ENCODE measurements at regions not wholly inside any gene's neighbourhood (a gene's known extent, or its start where the extent isn't known, plus 50 kb on each side); places are given as distances from the start of the nearest gene placed in this dataset.
"Not testable (repeated sequence)": the region's sequence is repeated elsewhere in the genome, so short reads cannot be mapped to it uniquely, and the experiment has no call there.

DNA sequence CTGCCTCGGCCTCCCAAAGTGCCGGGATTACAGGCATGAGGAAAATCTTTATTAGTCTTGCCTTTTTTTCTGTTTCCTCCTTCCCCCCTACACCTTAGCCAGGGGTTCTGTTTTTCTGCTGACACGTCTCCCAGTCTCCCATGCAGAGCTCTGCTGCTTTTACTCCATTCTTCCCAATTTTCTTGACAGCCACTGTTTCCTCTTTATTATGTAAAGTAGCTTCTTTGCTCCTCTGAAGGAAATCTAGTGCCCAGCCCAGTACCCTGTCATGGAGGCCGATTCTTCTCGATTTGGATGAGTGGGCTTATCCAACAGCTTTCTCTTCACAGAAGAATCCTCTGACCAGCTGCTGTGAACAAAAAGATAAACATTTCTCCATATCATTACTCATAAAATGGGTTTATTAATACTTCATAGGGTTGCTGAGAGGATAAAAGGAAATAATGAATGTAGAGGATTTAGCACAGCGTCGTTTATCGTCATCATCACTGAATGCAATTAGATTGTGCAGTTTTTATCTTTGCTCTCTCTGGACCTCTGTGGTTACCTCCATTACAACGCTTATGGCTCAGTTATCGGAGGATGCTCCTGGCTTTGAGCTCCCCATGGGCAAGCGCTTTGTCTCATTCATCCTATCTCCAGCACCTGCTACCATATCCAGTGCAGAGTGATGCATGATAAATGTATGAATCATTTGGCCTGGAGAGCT is 375.6 kb upstream of the C11orf87 start:
- no peak for DNase-seq

- DNase-seq, result no peak
Observed at GRCh38 chr11:109048098-109048497, 373.9 kb upstream of the C11orf87 start.

DNA sequence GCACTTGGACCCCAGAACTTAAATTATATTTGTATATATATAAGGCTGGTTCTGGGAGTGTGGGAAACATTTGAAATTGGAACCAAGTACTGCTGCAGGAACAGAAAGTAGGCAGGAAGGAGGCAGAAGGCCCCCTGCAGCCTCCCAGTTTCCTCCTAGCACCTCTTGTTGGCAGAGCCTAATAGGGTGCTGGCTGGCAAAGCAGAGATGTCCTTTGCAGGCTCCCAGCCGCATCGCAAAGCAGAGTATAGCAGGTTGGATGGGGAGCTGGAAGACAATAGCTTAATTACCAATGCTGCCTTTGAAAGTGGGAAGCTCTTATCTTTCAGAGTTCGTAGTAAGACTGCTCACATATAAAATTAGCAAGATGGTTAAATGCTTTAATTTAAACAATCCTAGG is 370.8 kb upstream of the C11orf87 start:
- DNase-seq, result no peak

GRCh38 chr11:109059402-109059801 is 362.6 kb upstream of the C11orf87 start:
- no peak for DNase-seq

DNA sequence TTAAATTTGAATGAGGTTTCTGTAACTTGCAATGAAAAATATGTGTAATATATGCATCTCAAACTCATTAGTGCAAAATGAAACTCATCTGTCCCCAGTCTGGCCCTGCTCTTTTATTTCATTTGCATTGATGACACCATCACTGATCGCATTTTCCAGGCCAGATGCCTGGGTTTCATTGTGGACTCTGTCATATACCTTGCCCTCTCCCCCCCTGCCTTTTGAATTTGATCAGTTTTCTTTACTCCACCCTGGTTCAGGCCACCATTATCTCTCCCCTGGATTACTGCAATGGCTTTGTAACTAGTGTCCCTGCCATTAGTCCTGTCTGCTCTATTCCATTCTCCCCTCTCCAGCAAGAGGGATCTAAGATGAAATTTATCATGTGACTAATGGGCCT is 360.6 kb upstream of the C11orf87 start:
- no peak for DNase-seq

- DNase-seq, result no peak
Observed at GRCh38 chr11:109062445-109062844, 359.5 kb upstream of the C11orf87 start.

- DNase-seq, result no peak
Observed at GRCh38 chr11:109062871-109063270, 359.1 kb upstream of the C11orf87 start.

GRCh38 chr11:109064618-109065311 is 357.2 kb upstream of the C11orf87 start:
- not testable (repeated sequence) for DNase-seq

GRCh38 chr11:109071262-109071661 is 350.7 kb upstream of the C11orf87 start:
- no peak for DNase-seq

DNA sequence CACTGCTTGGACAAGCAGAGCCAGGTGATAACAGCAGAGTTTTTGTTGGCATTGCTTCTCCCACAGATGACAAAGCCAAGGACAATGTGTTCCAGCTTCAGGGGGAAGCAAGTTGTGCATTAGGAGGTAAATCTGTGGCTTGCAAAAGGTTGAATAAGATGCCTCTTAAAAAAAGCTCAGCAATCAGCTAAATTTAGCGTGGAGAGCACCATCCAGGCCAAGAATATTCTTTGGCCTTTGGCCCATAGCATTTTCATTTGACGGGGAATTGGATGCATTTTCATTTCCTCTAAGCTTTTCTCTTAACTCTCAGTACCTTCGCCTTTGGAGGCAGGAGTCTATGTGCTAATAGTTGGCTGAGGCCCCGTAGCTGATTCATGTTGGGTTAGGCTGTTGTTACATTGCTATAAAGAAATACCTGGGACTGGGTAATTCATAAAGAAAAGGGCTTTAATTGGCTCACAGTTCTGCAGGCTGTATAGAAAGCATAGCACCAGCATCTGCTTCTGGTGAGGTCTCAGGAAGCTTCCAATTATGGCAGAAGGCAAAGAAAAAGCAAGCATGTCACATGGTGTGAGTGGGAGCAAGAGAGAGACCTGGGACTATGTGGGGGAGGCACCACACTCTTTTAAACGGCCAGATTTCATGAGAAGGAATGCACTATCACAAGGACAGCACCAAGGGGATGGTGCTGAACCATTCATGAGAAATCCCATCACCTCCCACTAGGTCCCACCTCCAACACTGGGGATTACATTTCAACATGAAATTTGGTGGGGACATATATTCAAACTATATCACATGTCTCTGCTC is 350.1 kb upstream of the C11orf87 start:
- DNase-seq, result no peak

GRCh38 chr11:109073032-109073822 is 348.8 kb upstream of the C11orf87 start:
- DNase-seq, result no peak

GRCh38 chr11:109075976-109076375 is 346.0 kb upstream of the C11orf87 start:
- no peak for DNase-seq

DNA sequence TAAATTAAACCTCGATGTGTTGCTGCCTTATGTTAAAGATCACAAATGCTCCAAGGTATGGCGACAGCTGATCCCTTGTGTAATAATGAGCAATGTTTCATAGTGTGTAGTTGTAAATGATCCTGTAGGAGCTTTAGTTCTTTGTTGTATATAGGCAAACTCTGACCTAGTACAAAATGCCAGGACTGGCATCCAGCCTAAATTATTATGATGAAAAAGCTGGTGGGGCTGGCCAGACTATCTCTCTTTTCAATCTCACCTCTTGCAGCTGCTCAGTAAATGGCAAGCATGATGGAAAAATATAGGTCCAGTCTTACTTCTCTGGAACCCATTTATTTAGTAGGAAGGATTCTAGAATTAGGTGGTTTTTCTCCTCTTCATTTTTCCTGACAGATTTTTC is 345.1 kb upstream of the C11orf87 start:
- DNase-seq, result no peak

GRCh38 chr11:109077291-109077920 is 344.6 kb upstream of the C11orf87 start:
- no peak for DNase-seq

DNA sequence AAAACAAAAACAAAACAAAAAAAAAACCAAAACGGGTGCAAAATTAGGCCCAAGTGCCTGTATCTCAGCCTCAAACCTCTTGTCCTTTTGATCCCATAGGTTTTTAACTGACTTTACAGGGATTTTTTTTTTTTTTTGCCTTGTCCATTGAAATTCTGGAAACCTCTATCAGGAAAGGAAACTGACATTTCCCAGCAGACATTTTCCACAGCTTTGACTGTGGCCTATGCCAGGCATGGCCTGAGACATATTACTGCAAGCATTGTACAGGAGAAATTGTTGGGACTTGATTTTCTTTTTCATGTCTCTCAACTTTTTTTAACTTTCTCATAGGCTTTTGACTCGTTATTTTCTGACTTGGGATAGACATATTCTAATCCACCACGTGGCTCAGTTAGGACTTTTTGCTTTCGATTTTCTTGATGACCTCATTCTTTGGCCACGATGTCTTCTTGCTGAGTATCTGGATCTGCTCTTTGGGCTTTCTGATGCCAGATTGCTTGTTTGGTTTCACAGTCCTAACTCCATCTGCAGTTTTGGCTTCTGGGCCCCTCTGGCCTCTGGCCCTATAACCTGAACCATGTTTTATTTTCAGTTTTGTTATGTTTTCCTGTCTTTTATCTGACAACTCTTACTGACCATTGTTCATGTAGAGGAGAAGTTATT is 336.1 kb upstream of the C11orf87 start:
- DNase-seq, result no peak

DNA sequence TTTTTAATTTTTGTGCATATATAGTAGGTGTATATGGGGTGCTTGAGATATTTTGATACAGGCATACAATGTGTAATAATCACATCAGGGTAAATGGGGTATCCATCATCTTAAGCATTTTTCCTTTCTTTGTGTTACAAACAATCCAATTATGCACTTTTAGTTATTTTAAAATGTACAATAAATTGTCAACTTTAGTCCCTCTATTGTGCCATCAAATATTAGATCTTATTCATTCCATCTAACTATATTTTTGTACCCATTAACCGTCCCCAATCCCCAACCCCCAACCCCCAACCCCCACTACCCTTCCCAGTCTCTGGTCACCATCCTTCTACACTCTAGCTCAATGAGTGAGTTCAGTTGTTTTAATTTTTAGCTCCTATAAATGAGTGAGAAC is 335.1 kb upstream of the C11orf87 start:
- DNase-seq, result no peak

GRCh38 chr11:109088086-109088485 is 333.9 kb upstream of the C11orf87 start:
- no peak for DNase-seq

DNA sequence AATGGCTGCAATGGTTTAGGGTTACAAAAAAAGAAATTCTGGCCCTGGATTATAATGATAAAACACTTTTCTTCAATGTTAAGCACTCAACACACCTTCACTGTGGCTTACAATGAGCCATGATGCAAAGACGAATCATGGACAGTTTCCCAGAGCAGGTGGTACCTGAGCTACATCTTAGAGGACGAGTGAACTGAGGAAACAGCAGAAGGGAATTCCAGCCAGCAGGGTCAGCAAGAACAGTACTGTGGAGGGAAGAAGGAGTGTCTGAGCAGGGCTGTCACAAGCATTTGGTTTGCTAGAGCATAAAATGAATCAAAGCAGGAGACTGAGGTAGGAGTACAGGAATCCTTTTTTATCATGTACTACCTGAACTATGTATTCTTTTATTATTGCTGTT is 332.8 kb upstream of the C11orf87 start:
- no peak for DNase-seq

DNA sequence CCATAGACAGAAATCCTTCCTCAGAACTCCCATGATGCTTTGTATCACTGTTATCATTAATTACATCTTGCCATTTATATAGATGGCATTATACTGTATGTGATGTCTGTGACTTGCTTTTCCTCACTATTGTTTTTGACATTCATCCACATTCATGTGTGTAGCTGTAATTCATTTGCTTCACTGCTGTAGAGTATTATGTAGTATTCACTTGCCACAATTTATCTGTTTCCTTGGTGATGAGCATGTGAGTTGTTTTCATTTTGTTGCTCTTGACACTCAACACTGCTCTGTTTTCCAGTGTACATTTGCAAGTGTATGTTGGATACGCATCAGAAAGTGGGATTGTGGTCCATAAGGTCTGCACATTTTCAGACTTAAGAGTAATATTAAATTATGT is 328.6 kb upstream of the C11orf87 start:
- DNase-seq, result no peak

- DNase-seq, result no peak
Observed at GRCh38 chr11:109096266-109096665, 325.7 kb upstream of the C11orf87 start.

DNA sequence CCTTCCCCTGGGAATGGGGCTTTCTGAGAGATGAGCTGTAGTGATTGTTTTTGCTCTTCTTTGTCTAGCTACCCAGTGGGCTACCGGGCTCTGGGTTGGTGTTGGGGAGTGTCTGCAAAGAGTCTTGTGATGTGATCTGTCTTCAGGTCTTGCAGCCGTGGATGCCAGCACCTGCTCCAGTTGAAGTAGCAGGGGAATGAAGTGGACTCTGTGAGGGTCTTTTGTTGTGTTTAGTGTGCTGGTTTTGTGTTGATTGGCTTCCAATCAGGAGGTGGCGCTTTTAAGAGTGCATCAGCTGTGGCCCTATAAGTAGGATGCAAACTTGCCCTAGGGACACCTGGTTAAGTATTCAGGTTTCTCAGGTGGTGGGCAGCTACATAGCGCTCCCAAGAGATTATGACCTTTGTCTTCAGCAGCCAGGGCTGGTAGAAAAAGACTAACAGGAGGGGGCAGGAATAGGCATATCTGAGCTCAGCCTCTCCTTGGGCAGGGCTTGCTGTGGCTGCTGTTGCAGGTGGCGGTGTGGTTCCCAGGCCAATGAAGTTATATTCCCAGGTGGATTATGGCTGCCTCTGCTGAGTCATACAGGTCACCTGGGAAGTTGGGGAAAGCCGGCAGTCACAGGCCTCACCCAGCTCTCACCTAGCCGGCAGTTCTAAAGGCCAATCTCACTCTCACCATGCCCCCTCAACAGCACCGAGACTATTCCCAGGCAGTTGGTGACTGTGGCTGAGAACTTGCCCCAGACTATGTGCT is 315.7 kb upstream of the C11orf87 start:
- DNase-seq, result no peak
